ENCODE measurements at regions not wholly inside any gene's neighbourhood (a gene's known extent, or its start where the extent isn't known, plus 50 kb on each side); places are given as distances from the start of the nearest gene placed in this dataset.

- Histone ChIP-seq H3K4me2 (ENCODE audit: low read length) (no peak overlapping the region), H3K79me2 (ENCODE audit: insufficient read depth, low read depth, low read length) (no peaks in the 10 kb centered on the region)
Measured at GRCh38 chr6:101080597-101080996, 199.5 kb upstream of the ASCC3 start.

GRCh38 chr6:101083533-101084175 lies 202.5 kb upstream of the ASCC3 start:
- Histone ChIP-seq H3K36me3 (ENCODE audit: insufficient read depth, low read length) (no peaks in the 10 kb centered on the region), H3K79me2 (ENCODE audit: insufficient read depth, low read depth, low read length) (no peaks in the 10 kb centered on the region), H3K4me1 (ENCODE audit: insufficient read depth, low read length, poor library complexity, severe bottlenecking) (no peaks in the 10 kb centered on the region), H3K27ac (ENCODE audit: low read depth, low read length, poor library complexity, severe bottlenecking) (no peak overlapping the region), H3K4me2 (ENCODE audit: low read length) (no peak overlapping the region), H3K4me3 (ENCODE audit: low read depth, low read length, poor library complexity, severe bottlenecking) (no peak overlapping the region), H4K20me1 (ENCODE audit: insufficient read depth, low read length) (no peaks in the 10 kb centered on the region), H2AFZ (ENCODE audit: low read length) (no peak overlapping the region), H3K9me2 (ENCODE audit: insufficient read depth, low read length) (no peaks in the 10 kb centered on the region), H3K9me3 (ENCODE audit: low read length) (no peaks in the 10 kb centered on the region)
- CTCF ChIA-PET (ENCODE audit: unreplicated experiment), result no interaction called here
- no TSS peak for BruUV-seq (replicated peaks)
- intact Hi-C loops (cut with micrococcal nuclease; ENCODE audit: unreplicated experiment), result no loop called here
- DNase-seq (ENCODE audit: low spot score), result no peak
- no peak for TF ChIP-seq CTCF (conservative IDR thresholded peaks at IDR 0.05; ENCODE audit: low read length)
- POLR2A ChIA-PET, result interaction anchor here (0.7 kb wide), 1 partner anchor 242 kb away, joined by 3 read pairs; no protein-coding TSS in a partner anchor

More at GRCh38 chr6:101080597-101080996, 199.5 kb upstream of the ASCC3 start:
- DNase-seq (ENCODE audit: low spot score), result no peak
- H3K9me2 ChIP-seq (ENCODE audit: insufficient read depth, low read length), result no peaks in the 10 kb centered on the region
- intact Hi-C loops (cut with micrococcal nuclease; ENCODE audit: unreplicated experiment), result no loop called here
- H3K27ac ChIP-seq (ENCODE audit: low read depth, low read length, poor library complexity, severe bottlenecking), result no peak overlapping the region
- no peaks in the 10 kb centered on the region for H4K20me1 ChIP-seq (ENCODE audit: insufficient read depth, low read length)
- BruUV-seq (replicated peaks), result no TSS peak
- ChIA-PET POLR2A (no interaction called here), CTCF (ENCODE audit: unreplicated experiment) (no interaction called here)
- no peak overlapping the region for H3K4me3 ChIP-seq (ENCODE audit: low read depth, low read length, poor library complexity, severe bottlenecking)
- H3K36me3 ChIP-seq (ENCODE audit: insufficient read depth, low read length), result no peaks in the 10 kb centered on the region
- TF ChIP-seq EZH2phosphoT487 (IDR thresholded peaks at IDR 0.05; ENCODE audit: borderline replicate concordance, low read depth, low read length) (no peak), CTCF (conservative IDR thresholded peaks at IDR 0.05; ENCODE audit: low read length) (no peak)
- H2AFZ ChIP-seq (ENCODE audit: low read length), result no peak overlapping the region
- no peaks in the 10 kb centered on the region for H3K4me1 ChIP-seq (ENCODE audit: insufficient read depth, low read length, poor library complexity, severe bottlenecking)
- peaks cover 4% of the 10 kb centered on the region; the same call in 1 of the 2 replicates for H3K9me3 ChIP-seq (ENCODE audit: low read length)

GRCh38 chr6:101085327-101085726 lies 204.2 kb upstream of the ASCC3 start:
- no peaks in the 10 kb centered on the region for H3K79me2 ChIP-seq (ENCODE audit: insufficient read depth, low read depth, low read length)
- no peak for TF ChIP-seq CTCF (conservative IDR thresholded peaks at IDR 0.05; ENCODE audit: low read length)
- no peak for TF ChIP-seq EZH2phosphoT487 (IDR thresholded peaks at IDR 0.05; ENCODE audit: borderline replicate concordance, low read depth, low read length)
- CTCF ChIA-PET (ENCODE audit: unreplicated experiment), result no interaction called here
- H3K36me3 ChIP-seq (ENCODE audit: insufficient read depth, low read length), result no peaks in the 10 kb centered on the region
- BruUV-seq (replicated peaks), result no TSS peak
- no peak overlapping the region for H3K27ac ChIP-seq (ENCODE audit: low read depth, low read length, poor library complexity, severe bottlenecking)
- peaks cover under 1% of the 10 kb centered on the region; the same call in 1 of the 2 replicates for H3K9me3 ChIP-seq (ENCODE audit: low read length)
- no peaks in the 10 kb centered on the region for H3K4me1 ChIP-seq (ENCODE audit: insufficient read depth, low read length, poor library complexity, severe bottlenecking)
- intact Hi-C loops (cut with micrococcal nuclease; ENCODE audit: unreplicated experiment), result no loop called here
- no peaks in the 10 kb centered on the region for H4K20me1 ChIP-seq (ENCODE audit: insufficient read depth, low read length)
- no peaks in the 10 kb centered on the region for H3K9me2 ChIP-seq (ENCODE audit: insufficient read depth, low read length)
- POLR2A ChIA-PET, result no interaction called here
- no peak overlapping the region for H3K4me3 ChIP-seq (ENCODE audit: low read depth, low read length, poor library complexity, severe bottlenecking)
- no peak for DNase-seq (ENCODE audit: low spot score)
- H3K4me2 ChIP-seq (ENCODE audit: low read length), result no peak overlapping the region
- no peak overlapping the region for H2AFZ ChIP-seq (ENCODE audit: low read length)

Measured in OCI-LY7 (cell line).